ENCODE measurements at regions not wholly inside any gene's neighbourhood (a gene's known extent, or its start where the extent isn't known, plus 50 kb on each side); places are given as distances from the start of the nearest gene placed in this dataset.

DNA sequence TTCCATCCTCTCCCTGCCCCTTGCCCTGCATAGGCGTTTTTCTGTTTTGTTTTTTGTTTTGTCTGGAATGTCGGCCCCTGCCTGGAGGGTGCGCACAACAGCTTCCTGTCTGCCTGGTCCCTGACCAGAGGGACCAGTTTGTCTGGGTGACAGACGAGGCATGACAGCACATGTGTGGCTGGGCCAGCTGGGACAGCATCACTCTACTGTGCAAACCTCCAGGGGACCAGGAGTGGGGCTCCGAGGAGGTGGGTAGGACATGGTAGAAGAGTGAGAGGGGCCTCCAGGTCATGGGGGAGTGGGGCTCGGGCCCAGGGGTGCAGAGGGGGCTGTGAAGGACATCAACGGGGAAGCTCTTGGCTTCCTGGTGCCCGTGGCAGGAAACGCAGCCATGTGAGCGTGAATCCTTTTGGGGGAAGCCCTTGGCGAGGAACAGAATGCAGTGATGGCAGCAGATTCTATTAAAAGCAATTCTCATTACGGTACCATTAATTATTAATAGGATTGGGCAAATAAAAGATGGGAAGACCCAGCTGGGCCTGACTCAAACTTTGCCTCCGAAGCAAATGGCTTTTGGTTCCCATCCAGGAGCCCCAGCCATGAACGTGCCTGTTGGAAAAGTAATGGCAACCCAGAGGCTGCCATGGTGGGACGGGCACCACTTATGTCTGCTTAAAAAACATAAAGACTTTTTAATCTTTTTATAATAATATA lies 184.4 kb upstream of the IER5L start:
- DNase-seq = peak in 1 of 3 donors; percentile 44

DNA sequence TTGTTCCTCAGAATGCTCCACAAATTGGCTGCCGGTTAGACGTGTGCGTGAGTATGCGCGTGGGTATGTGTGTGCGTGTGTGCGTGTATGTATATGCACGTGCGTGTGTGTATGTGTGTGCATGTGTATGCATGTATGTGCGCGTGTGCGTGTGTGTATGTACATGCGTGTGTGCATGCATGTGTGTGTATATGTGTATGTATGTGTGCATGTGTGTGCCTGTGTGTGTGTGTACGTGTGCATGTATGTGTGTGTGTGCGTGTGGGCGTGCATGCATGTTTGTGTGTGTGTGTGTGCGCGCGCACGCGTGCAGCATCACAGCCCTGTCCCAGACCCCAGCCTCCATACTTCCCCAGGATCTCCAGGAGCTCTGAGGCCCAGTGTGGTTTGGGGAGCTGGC lies 183.1 kb upstream of the IER5L start:
- no peak for TF ChIP-seq POLR2A (IDR thresholded peaks at IDR 0.05)
- TF ChIP-seq CTCF (IDR thresholded peaks at IDR 0.05) = no peak
- Histone ChIP-seq H3K4me1 (peaks cover 0 to 4% (median 0%) of the 10 kb centered on the region in 4 donors), H3K36me3 (no peaks in the 10 kb centered on the region), H3K27me3 (no peaks in the 10 kb centered on the region), H3K27ac (no peak overlapping the region), H3K9me3 (no peaks in the 10 kb centered on the region), H3K4me3 (no peak overlapping the region)
- ATAC-seq = no peak
- WGBS (ENCODE audit: insufficient coverage, low coverage, low lambda C conversion rate, missing lambda C conversion rate) = 94% methylated on average over 15 of the region's 21 CpGs
- intact Hi-C loops (cut with DNase I) = no loop called here
- DNase-seq = peak in 1 of 3 donors; percentile 31

More for the DNA sequence above, 184.4 kb upstream of the IER5L start:
- Histone ChIP-seq H3K9me3 (no peaks in the 10 kb centered on the region), H3K27me3 (no peaks in the 10 kb centered on the region), H3K36me3 (no peaks in the 10 kb centered on the region), H3K4me3 (no peak overlapping the region), H3K27ac (no peak overlapping the region), H3K4me1 (peaks cover 0 to 4% (median 2%) of the 10 kb centered on the region in 4 donors)
- WGBS (ENCODE audit: insufficient coverage, low coverage, low lambda C conversion rate, missing lambda C conversion rate) = 36% methylated on average over 14 of the region's 15 CpGs
- ATAC-seq = peak in 3 of 4 donors; percentile 39 to 47 (median 39)
- intact Hi-C loops (cut with DNase I) = no loop called here
- TF ChIP-seq CTCF (IDR thresholded peaks at IDR 0.05) = no peak

DNA sequence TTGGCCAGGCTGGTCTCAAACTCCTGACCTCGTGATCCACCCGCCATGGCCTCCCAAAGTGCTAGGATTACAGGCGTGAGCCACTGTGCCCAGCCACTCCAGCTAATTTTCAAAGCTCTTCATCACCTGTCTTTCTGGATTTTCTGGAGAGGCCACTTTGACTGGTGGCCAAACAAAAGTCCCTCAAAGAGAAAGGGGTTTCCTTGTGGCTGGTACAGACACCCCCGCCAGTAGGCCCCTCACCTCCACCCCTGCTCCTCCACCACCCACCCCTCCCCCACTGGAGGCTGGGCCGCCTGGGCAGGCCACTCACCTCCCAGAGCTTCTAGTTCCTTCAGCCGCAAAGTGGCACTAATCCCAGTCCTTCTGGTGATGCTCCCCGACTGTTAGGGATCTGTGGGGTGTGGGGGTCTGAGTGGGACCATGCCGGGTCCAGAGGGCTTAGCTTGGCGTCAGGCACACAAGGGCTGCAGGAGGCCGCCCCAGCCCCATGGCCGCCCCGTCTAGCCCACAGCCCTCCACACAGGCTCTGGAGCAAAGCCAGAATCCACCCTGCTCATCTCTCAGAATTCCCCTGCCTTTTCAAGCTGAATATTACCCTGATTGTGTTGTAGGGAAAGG lies 182.0 kb upstream of the IER5L start:
- DNase-seq (peak in 1 of 3 donors; percentile 23), ATAC-seq (no peak)
- no peaks in the 10 kb centered on the region for H3K27me3 ChIP-seq
- intact Hi-C loops (cut with DNase I) = no loop called here
- no peak overlapping the region for H3K4me3 ChIP-seq
- WGBS (ENCODE audit: insufficient coverage, low coverage, low lambda C conversion rate, missing lambda C conversion rate) = 71% methylated on average over 9 of the region's 12 CpGs
- H3K9me3 ChIP-seq = peaks cover 0 to 5% (median 2%) of the 10 kb centered on the region in 4 donors
- H3K36me3 ChIP-seq = no peaks in the 10 kb centered on the region
- H3K27ac ChIP-seq = no peak overlapping the region
- TF ChIP-seq POLR2A (IDR thresholded peaks at IDR 0.05) = no peak
- TF ChIP-seq CTCF (IDR thresholded peaks at IDR 0.05) = no peak
- peaks cover 0 to 4% (median 0%) of the 10 kb centered on the region in 4 donors for H3K4me1 ChIP-seq

GRCh38 chr9:129359162-129359811 lies 181.2 kb upstream of the IER5L start:
- Histone ChIP-seq H3K9me3 (peaks cover 0 to 5% (median 2%) of the 10 kb centered on the region in 4 donors), H3K27ac (no peak overlapping the region), H3K36me3 (no peaks in the 10 kb centered on the region), H3K4me3 (no peak overlapping the region), H3K27me3 (no peaks in the 10 kb centered on the region), H3K4me1 (peaks cover 0 to 4% (median 0%) of the 10 kb centered on the region in 4 donors)
- peak in 1 of 3 donors; percentile 31 for DNase-seq
- 88% methylated on average over 8 of the region's 15 CpGs for WGBS (ENCODE audit: insufficient coverage, low coverage, low lambda C conversion rate, missing lambda C conversion rate)
- intact Hi-C loops (cut with DNase I) = no loop called here
- no peak for ATAC-seq
- TF ChIP-seq POLR2A (IDR thresholded peaks at IDR 0.05) (no peak), CTCF (IDR thresholded peaks at IDR 0.05) (no peak)
